ENCODE measurements at regions not wholly inside any gene's neighbourhood (a gene's known extent, or its start where the extent isn't known, plus 50 kb on each side); places are given as distances from the start of the nearest gene placed in this dataset.

GRCh38 chr4:142983065-142983464, 137.0 kb upstream of the INPP4B start:
- TF ChIP-seq CTCF (IDR thresholded peaks at IDR 0.05), result no peak
- no peak for TF ChIP-seq POLR2AphosphoS5 (IDR thresholded peaks at IDR 0.05; ENCODE audit: low read depth, low read length)
- no peak for TF ChIP-seq REST (IDR thresholded peaks at IDR 0.05; ENCODE audit: insufficient read depth in 1 of 2, low read depth in 2 of 2, low read length in 1 of 2)
- TF ChIP-seq SIN3A (IDR thresholded peaks at IDR 0.05; ENCODE audit: borderline replicate concordance, insufficient read depth, low read depth, low read length), result no peak
